HepG2 (cell line): ENCODE measurements at regions not wholly inside any gene's neighbourhood (a gene's known extent, or its start where the extent isn't known, plus 50 kb on each side); places are given as distances from the start of the nearest gene placed in this dataset.

Source experiments
- ATAC-seq: fragments of 200-7000 bp; cut with Tn5 transposase; 3 replicates; pipeline ENCODE4 v1.9.1; 2020; ENCODE audit warnings: mild to moderate bottlenecking, moderate library complexity
- BruUV-seq: library from RNA; stranded (reverse); fragments of 400-500 nt; replicated peaks from 2 replicates; lab custom pipeline; 2021; lab: Mats Ljungman, UMichigan
- CTCF ChIA-PET: fragments of 300-600 bp; formaldehyde crosslinking; extraction: SDS; loops from one replicate; lab custom pipeline; 2021; ENCODE audit warnings: low total read pairs, inconsistent platforms, low intra/inter-chr PET ratio; lab: Yijun Ruan, JAX
- POLR2A ChIA-PET: fragments of 350-600 bp; sonication (Branson Sonifier 250); formaldehyde crosslinking; loops from one replicate; lab custom pipeline; 2020; ENCODE audit warnings: antibody characterized with exemption, inconsistent platforms; lab: Yijun Ruan, JAX
- DNase-seq: peaks from one replicate; pipeline ENCODE4 v3.0.0-alpha.2; 2015; ENCODE audit warnings: low spot score
- FAIRE-seq: peaks from 3 replicates; lab custom pipeline; 2011; peaks lifted over from hg19 to GRCh38; lab: Jason Lieb, UNC
- H2AFZ ChIP-seq: one replicate; pipeline ENCODE4 v1.6.1; 2011; ENCODE audit warnings: low read length, inconsistent platforms
- H3K27ac ChIP-seq: fragments of 300-600 bp; 3 replicates; pipeline ENCODE4 v1.8.0; 2011; ENCODE audit warnings: mixed run types, mild to moderate bottlenecking, mixed read lengths, low read length, inconsistent platforms; ENCODE audit not compliant: insufficient read depth; ENCODE audit errors: extremely low read length
- H3K27me3 ChIP-seq, 2 experiments: fragments of 200-600 bp in 1 of 2; 2 replicates in 1 of 2; 3 replicates in 1 of 2; pipeline versions ENCODE4 v1.6.0 to v1.8.0; 2011; ENCODE audit warnings: low read length in 2 of 2, mild to moderate bottlenecking in 2 of 2, moderate library complexity in 2 of 2, inconsistent platforms in 1 of 2; ENCODE audit not compliant: insufficient read depth in 2 of 2, control insufficient read depth in 1 of 2
- H3K36me3 ChIP-seq, 2 experiments: fragments of 200-600 bp in 1 of 2; replicated peaks in 1 of 2; 2 replicates in 1 of 2; 3 replicates in 1 of 2; pipeline versions ENCODE4 v1.5.1 to v1.8.0; 2011; ENCODE audit warnings: low read length in 2 of 2, inconsistent platforms in 1 of 2; ENCODE audit not compliant: insufficient read depth in 2 of 2, control insufficient read depth in 1 of 2
- H3K4me1 ChIP-seq: 2 replicates; pipeline ENCODE4 v1.5.1; 2012; ENCODE audit warnings: low read length, inconsistent platforms; ENCODE audit not compliant: insufficient read depth
- H3K4me2 ChIP-seq: 2 replicates; pipeline ENCODE4 v1.6.0; 2011; ENCODE audit warnings: low read depth, low read length, inconsistent platforms
- H3K4me3 ChIP-seq, 3 experiments: fragments of 200-600 bp in 1 of 3; sonication (generic), shearing (Covaris generic) in 1 of 3; replicated peaks in 1 of 3; 2 replicates each; pipeline ENCODE4 v1.5.1; 2011 to 2016; ENCODE audit warnings: low read length in 3 of 3, inconsistent platforms in 2 of 3, low read depth in 2 of 3, mild to moderate bottlenecking in 2 of 3, control low read depth in 1 of 3, mixed read lengths in 1 of 3; ENCODE audit not compliant: insufficient read depth in 1 of 3
- H3K79me2 ChIP-seq: one replicate; pipeline ENCODE4 v1.6.1; 2011; ENCODE audit warnings: low read length, inconsistent platforms; ENCODE audit not compliant: insufficient read depth
- H3K9ac ChIP-seq: 2 replicates; pipeline ENCODE4 v1.6.0; 2011; ENCODE audit warnings: mild to moderate bottlenecking, low read depth, low read length, inconsistent platforms; ENCODE audit not compliant: insufficient read depth
- H3K9me3 ChIP-seq: 2 replicates; pipeline ENCODE4 v1.5.1; 2012; ENCODE audit warnings: mild to moderate bottlenecking, low read length
- H4K20me1 ChIP-seq: 2 replicates; pipeline ENCODE4 v1.6.0; 2011; ENCODE audit warnings: inconsistent platforms, mild to moderate bottlenecking, low read length, moderate library complexity; ENCODE audit not compliant: insufficient read depth
- ADNP ChIP-seq: sonication (generic); formaldehyde crosslinking; IDR thresholded peaks from 2 replicates; pipeline ENCODE4 v1.4.0; 2020; ENCODE audit warnings: missing genetic modification reagents
- BHLHE40 ChIP-seq: IDR thresholded peaks from 2 replicates; pipeline ENCODE4 v1.6.1; 2011; ENCODE audit warnings: low read length, improper control_type of control experiment
- CHCHD3 ChIP-seq: sonication (generic); formaldehyde crosslinking; IDR thresholded peaks from 2 replicates; pipeline ENCODE4 v1.8.0; 2022; ENCODE audit warnings: mild to moderate bottlenecking, missing genetic modification reagents, moderate library complexity
- HMG20A ChIP-seq: IDR thresholded peaks from 2 replicates; pipeline ENCODE4 v1.6.1; 2016; ENCODE audit warnings: borderline replicate concordance
- KLF6 ChIP-seq: IDR thresholded peaks from 2 replicates; pipeline ENCODE4 v1.8.0; 2016; ENCODE audit warnings: missing biosample characterization, missing genetic modification reagents
- MAFG ChIP-seq: sonication (generic); formaldehyde crosslinking; IDR thresholded peaks from 2 replicates; pipeline ENCODE4 v1.5.1; 2020; ENCODE audit warnings: mild to moderate bottlenecking, missing genetic modification reagents
- SMARCE1 ChIP-seq: fragments of 450-650 bp; IDR thresholded peaks from 2 replicates; pipeline ENCODE4 v1.6.1; 2017; ENCODE audit warnings: borderline replicate concordance
- TEAD2 ChIP-seq: sonication (generic); formaldehyde crosslinking; IDR thresholded peaks from 2 replicates; pipeline ENCODE4 v1.9.0; 2021; ENCODE audit warnings: missing genetic modification reagents
- ZBTB7B ChIP-seq: sonication (generic); formaldehyde crosslinking; IDR thresholded peaks from 2 replicates; pipeline ENCODE4 v1.4.0; 2020; ENCODE audit warnings: missing genetic modification reagents
- ZNF337 ChIP-seq: sonication (generic); formaldehyde crosslinking; IDR thresholded peaks from 2 replicates; pipeline ENCODE4 v1.5.1; 2020; ENCODE audit warnings: missing genetic modification reagents, low read depth, mild to moderate bottlenecking, borderline replicate concordance
- ZNF674 ChIP-seq: sonication (generic); formaldehyde crosslinking; IDR thresholded peaks from 2 replicates; pipeline ENCODE4 v1.5.0; 2020; ENCODE audit warnings: low read depth, mild to moderate bottlenecking, missing genetic modification reagents
- ZNF879 ChIP-seq: sonication (generic); formaldehyde crosslinking; IDR thresholded peaks from 2 replicates; pipeline ENCODE4 v1.8.1; 2023; ENCODE audit warnings: missing genetic modification reagents
- WGBS: methylation state at CpG from one replicate; pipeline ENCODE4 v1.1.6; 2017; ENCODE audit warnings: low lambda C conversion rate; 5-methylcytosine and 5-hydroxymethylcytosine counted together
- in situ Hi-C: cut with HindIII; loops from 2 replicates; pipeline ENCODE4 v1.10.0; 2017; ENCODE audit warnings: low pct_unique_long_range_greater_than_20kb; ENCODE audit not compliant: extremely low pct_ligation_motif_present
- intact Hi-C: fragments of 100-400 bp; cut with micrococcal nuclease; formaldehyde crosslinking; loops from one replicate; pipeline ENCODE4 v1.10.0; 2022; ENCODE audit not compliant: unreplicated experiment
- TF ChIP-seq, protein P1 (sequence below): sonication (generic); formaldehyde crosslinking; IDR thresholded peaks from 2 replicates; pipeline ENCODE4 v1.4.0; 2020; ENCODE audit warnings: missing genetic modification reagents, borderline replicate concordance
- TF ChIP-seq, protein P2 (sequence below): sonication (generic); formaldehyde crosslinking; IDR thresholded peaks from 2 replicates; pipeline ENCODE4 v1.4.0; 2020; ENCODE audit warnings: missing genetic modification reagents
- TF ChIP-seq, protein P3 (sequence below): sonication (generic); formaldehyde crosslinking; IDR thresholded peaks from 2 replicates; pipeline ENCODE4 v1.4.0; 2020; ENCODE audit warnings: mild to moderate bottlenecking, missing genetic modification reagents

DNA sequence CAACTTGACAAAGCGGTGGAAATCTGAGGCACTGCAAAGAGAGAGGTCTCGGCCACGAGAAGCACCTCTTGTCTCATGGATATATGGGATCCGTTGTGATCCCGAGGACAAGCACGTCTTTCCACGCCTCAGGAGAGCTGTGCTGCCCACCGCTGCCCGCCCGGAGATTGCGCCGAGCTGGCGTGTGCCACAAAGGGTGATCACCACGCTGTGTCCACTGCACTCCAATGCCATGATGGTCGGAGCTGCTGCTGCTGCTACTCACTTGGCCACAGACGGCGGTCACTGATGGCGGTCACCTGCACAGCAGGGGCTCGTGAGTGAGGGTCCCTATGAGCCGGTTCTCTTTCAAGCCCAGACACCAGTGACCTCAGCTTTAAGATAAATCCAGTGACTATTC, 51.1 kb downstream of the SHANK2 start:
- no peak overlapping the region for H3K27ac ChIP-seq
- ChIA-PET CTCF (no interaction called here), POLR2A (no interaction called here)
- intact Hi-C loops (no loop called here), in situ Hi-C loops (no loop called here)
- H3K4me1 ChIP-seq: 0 out of 2 replicates have a peak, but pooled peaks cover under 1% of the 10 kb centered on the region
- H2AFZ ChIP-seq: no peak overlapping the region
- no peaks in the 10 kb centered on the region for H3K27me3 ChIP-seq
- H3K79me2 ChIP-seq: peaks cover 61% of the 10 kb centered on the region
- no peak overlapping the region for H3K4me3 ChIP-seq
- TF ChIP-seq ZNF879 (no peak), ZNF337 (CRISPR knock-in tag) (no peak), BHLHE40 (no peak), MAFG (CRISPR knock-in tag) (no peak), HMG20A (no peak), TEAD2 (CRISPR knock-in tag) (no peak), CHCHD3 (no peak), ZNF674 (CRISPR knock-in tag) (no peak), KLF6 (CRISPR knock-in tag) (no peak), ZBTB7B (no peak), ADNP (CRISPR knock-in tag) (no peak), SMARCE1 (no peak)
- TF ChIP-seq, protein P1, sequence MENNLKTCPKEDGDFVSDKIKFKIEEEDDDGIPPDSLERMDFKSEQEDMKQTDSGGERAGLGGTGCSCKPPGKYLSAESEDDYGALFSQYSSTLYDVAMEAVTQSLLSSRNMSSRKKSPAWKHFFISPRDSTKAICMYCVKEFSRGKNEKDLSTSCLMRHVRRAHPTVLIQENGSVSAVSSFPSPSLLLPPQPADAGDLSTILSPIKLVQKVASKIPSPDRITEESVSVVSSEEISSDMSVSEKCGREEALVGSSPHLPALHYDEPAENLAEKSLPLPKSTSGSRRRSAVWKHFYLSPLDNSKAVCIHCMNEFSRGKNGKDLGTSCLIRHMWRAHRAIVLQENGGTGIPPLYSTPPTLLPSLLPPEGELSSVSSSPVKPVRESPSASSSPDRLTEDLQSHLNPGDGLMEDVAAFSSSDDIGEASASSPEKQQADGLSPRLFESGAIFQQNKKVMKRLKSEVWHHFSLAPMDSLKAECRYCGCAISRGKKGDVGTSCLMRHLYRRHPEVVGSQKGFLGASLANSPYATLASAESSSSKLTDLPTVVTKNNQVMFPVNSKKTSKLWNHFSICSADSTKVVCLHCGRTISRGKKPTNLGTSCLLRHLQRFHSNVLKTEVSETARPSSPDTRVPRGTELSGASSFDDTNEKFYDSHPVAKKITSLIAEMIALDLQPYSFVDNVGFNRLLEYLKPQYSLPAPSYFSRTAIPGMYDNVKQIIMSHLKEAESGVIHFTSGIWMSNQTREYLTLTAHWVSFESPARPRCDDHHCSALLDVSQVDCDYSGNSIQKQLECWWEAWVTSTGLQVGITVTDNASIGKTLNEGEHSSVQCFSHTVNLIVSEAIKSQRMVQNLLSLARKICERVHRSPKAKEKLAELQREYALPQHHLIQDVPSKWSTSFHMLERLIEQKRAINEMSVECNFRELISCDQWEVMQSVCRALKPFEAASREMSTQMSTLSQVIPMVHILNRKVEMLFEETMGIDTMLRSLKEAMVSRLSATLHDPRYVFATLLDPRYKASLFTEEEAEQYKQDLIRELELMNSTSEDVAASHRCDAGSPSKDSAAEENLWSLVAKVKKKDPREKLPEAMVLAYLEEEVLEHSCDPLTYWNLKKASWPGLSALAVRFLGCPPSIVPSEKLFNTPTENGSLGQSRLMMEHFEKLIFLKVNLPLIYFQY (CRISPR knock-in tag): no peak
- TF ChIP-seq, protein P2, sequence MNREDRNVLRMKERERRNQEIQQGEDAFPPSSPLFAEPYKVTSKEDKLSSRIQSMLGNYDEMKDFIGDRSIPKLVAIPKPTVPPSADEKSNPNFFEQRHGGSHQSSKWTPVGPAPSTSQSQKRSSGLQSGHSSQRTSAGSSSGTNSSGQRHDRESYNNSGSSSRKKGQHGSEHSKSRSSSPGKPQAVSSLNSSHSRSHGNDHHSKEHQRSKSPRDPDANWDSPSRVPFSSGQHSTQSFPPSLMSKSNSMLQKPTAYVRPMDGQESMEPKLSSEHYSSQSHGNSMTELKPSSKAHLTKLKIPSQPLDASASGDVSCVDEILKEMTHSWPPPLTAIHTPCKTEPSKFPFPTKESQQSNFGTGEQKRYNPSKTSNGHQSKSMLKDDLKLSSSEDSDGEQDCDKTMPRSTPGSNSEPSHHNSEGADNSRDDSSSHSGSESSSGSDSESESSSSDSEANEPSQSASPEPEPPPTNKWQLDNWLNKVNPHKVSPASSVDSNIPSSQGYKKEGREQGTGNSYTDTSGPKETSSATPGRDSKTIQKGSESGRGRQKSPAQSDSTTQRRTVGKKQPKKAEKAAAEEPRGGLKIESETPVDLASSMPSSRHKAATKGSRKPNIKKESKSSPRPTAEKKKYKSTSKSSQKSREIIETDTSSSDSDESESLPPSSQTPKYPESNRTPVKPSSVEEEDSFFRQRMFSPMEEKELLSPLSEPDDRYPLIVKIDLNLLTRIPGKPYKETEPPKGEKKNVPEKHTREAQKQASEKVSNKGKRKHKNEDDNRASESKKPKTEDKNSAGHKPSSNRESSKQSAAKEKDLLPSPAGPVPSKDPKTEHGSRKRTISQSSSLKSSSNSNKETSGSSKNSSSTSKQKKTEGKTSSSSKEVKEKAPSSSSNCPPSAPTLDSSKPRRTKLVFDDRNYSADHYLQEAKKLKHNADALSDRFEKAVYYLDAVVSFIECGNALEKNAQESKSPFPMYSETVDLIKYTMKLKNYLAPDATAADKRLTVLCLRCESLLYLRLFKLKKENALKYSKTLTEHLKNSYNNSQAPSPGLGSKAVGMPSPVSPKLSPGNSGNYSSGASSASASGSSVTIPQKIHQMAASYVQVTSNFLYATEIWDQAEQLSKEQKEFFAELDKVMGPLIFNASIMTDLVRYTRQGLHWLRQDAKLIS (CRISPR knock-in tag): no peak
- TF ChIP-seq, protein P3, sequence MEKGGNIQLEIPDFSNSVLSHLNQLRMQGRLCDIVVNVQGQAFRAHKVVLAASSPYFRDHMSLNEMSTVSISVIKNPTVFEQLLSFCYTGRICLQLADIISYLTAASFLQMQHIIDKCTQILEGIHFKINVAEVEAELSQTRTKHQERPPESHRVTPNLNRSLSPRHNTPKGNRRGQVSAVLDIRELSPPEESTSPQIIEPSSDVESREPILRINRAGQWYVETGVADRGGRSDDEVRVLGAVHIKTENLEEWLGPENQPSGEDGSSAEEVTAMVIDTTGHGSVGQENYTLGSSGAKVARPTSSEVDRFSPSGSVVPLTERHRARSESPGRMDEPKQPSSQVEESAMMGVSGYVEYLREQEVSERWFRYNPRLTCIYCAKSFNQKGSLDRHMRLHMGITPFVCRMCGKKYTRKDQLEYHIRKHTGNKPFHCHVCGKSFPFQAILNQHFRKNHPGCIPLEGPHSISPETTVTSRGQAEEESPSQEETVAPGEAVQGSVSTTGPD (CRISPR knock-in tag): no peak
- BruUV-seq: no TSS peak
- ATAC-seq (no peak), FAIRE-seq (no peak), DNase-seq (no peak)
- no peak overlapping the region for H3K9ac ChIP-seq
- H3K9me3 ChIP-seq: no peaks in the 10 kb centered on the region
- no peak overlapping the region for H3K4me2 ChIP-seq
- peaks cover 49% of the 10 kb centered on the region for H4K20me1 ChIP-seq
- peaks cover 16 to 63% of the 10 kb centered on the region in 2 experiments; a peak in 4 of 5 replicates for H3K36me3 ChIP-seq
- WGBS: 96% methylated on average over 11 of the region's 20 CpGs
